Mammary epithelial cell (primary cell): ENCODE measurements at regions not wholly inside any gene's neighbourhood (a gene's known extent, or its start where the extent isn't known, plus 50 kb on each side); places are given as distances from the start of the nearest gene placed in this dataset.

Experiments
- CTCF ChIP-seq, 2 donors: IDR thresholded peaks in 1 of 2; conservative IDR thresholded peaks in 1 of 2; 2 replicates each; pipeline ENCODE4 v1.5.1; 2011 to 2012; ENCODE audit warnings: inconsistent platforms in 2 of 2, low read length in 2 of 2, mild to moderate bottlenecking in 2 of 2, control low read depth in 1 of 2, low read depth in 1 of 2; ENCODE audit not compliant: insufficient read depth in 1 of 2; ENCODE audit errors: extremely low read depth in 1 of 2
- EZH2 ChIP-seq: IDR thresholded peaks from 2 replicates; pipeline ENCODE4 v1.6.1; 2012; ENCODE audit warnings: low read length, inconsistent platforms, borderline replicate concordance

GRCh38 chr4:131499141-131499873 lies 1649.8 kb upstream of the PCDH10 start:
- TF ChIP-seq CTCF (conservative IDR thresholded peaks at IDR 0.05 in 1 of 2, IDR thresholded peaks at IDR 0.05 in 1 of 2; ENCODE audit: extremely low read depth in 1 of 2, insufficient read depth in 1 of 2, low read depth in 1 of 2, low read length in 2 of 2) (no peak), EZH2 (no peak)
